ENCODE measurements at regions not wholly inside any gene's neighbourhood (a gene's known extent, or its start where the extent isn't known, plus 50 kb on each side); places are given as distances from the start of the nearest gene placed in this dataset.

- H3K36me3 Mint-ChIP-seq: no peaks in the 10 kb centered on the region
- no peaks in the 10 kb centered on the region for H3K4me1 Mint-ChIP-seq
- H3K9me3 Mint-ChIP-seq: no peaks in the 10 kb centered on the region
- H3K4me3 Mint-ChIP-seq: no peak overlapping the region
- no peak for ATAC-seq
- no peak overlapping the region for H3K27ac Mint-ChIP-seq
- H3K27me3 Mint-ChIP-seq: peaks cover 33% of the 10 kb centered on the region
Observed at GRCh38 chr7:25759748-25760147, 392.2 kb upstream of the NFE2L3 start.

- H3K9me3 Mint-ChIP-seq: no peaks in the 10 kb centered on the region
- H3K4me1 Mint-ChIP-seq: no peaks in the 10 kb centered on the region
- ATAC-seq: no peak
- H3K27me3 Mint-ChIP-seq: peaks cover 33% of the 10 kb centered on the region
- H3K36me3 Mint-ChIP-seq: no peaks in the 10 kb centered on the region
- no peak overlapping the region for H3K4me3 Mint-ChIP-seq
- H3K27ac Mint-ChIP-seq: no peak overlapping the region
Observed at GRCh38 chr7:25762511-25763462, 389.2 kb upstream of the NFE2L3 start.

GRCh38 chr7:25763463-25763860 is 388.5 kb upstream of the NFE2L3 start:
- no peaks in the 10 kb centered on the region for H3K4me1 Mint-ChIP-seq
- H3K27me3 Mint-ChIP-seq: peaks cover 35% of the 10 kb centered on the region
- no peaks in the 10 kb centered on the region for H3K36me3 Mint-ChIP-seq
- H3K27ac Mint-ChIP-seq: no peak overlapping the region
- no peak overlapping the region for H3K4me3 Mint-ChIP-seq
- no peak for ATAC-seq
- H3K9me3 Mint-ChIP-seq: no peaks in the 10 kb centered on the region

- H3K36me3 Mint-ChIP-seq: no peaks in the 10 kb centered on the region
- H3K4me1 Mint-ChIP-seq: no peaks in the 10 kb centered on the region
- H3K27me3 Mint-ChIP-seq: peaks cover 30% of the 10 kb centered on the region
- H3K9me3 Mint-ChIP-seq: no peaks in the 10 kb centered on the region
- H3K27ac Mint-ChIP-seq: no peak overlapping the region
- no peak overlapping the region for H3K4me3 Mint-ChIP-seq
- ATAC-seq: no peak
Observed at GRCh38 chr7:25765110-25765655, 386.8 kb upstream of the NFE2L3 start.

- Mint-ChIP-seq H3K36me3 (no peaks in the 10 kb centered on the region), H3K4me3 (no peak overlapping the region)
Observed at GRCh38 chr7:25770235-25770634, 381.8 kb upstream of the NFE2L3 start.

GRCh38 chr7:25770670-25771069 is 381.3 kb upstream of the NFE2L3 start:
- Mint-ChIP-seq H3K36me3 (no peaks in the 10 kb centered on the region), H3K27me3 (peaks cover 13% of the 10 kb centered on the region), H3K4me1 (no peaks in the 10 kb centered on the region), H3K27ac (no peak overlapping the region), H3K9me3 (peaks cover 4% of the 10 kb centered on the region), H3K4me3 (no peak overlapping the region)
- no peak for ATAC-seq

More at GRCh38 chr7:25770235-25770634, 381.8 kb upstream of the NFE2L3 start:
- no peak for ATAC-seq
- H3K9me3 Mint-ChIP-seq: peaks cover 4% of the 10 kb centered on the region
- H3K27ac Mint-ChIP-seq: no peak overlapping the region
- H3K4me1 Mint-ChIP-seq: no peaks in the 10 kb centered on the region
- peaks cover 13% of the 10 kb centered on the region for H3K27me3 Mint-ChIP-seq

- H3K9me3 Mint-ChIP-seq: peaks cover 4% of the 10 kb centered on the region
- H3K27me3 Mint-ChIP-seq: peaks cover 15% of the 10 kb centered on the region
- ATAC-seq: no peak
- no peak overlapping the region for H3K27ac Mint-ChIP-seq
- no peaks in the 10 kb centered on the region for H3K4me1 Mint-ChIP-seq
- no peak overlapping the region for H3K4me3 Mint-ChIP-seq
- H3K36me3 Mint-ChIP-seq: no peaks in the 10 kb centered on the region
Observed at GRCh38 chr7:25771491-25771890, 380.5 kb upstream of the NFE2L3 start.

- H3K27me3 Mint-ChIP-seq: peaks cover 22% of the 10 kb centered on the region
- H3K27ac Mint-ChIP-seq: no peak overlapping the region
- H3K4me3 Mint-ChIP-seq: no peak overlapping the region
- no peaks in the 10 kb centered on the region for H3K4me1 Mint-ChIP-seq
- H3K9me3 Mint-ChIP-seq: peaks cover 4% of the 10 kb centered on the region
- no peak for ATAC-seq
- no peaks in the 10 kb centered on the region for H3K36me3 Mint-ChIP-seq
Observed at GRCh38 chr7:25772802-25773201, 379.2 kb upstream of the NFE2L3 start.

- H3K4me3 Mint-ChIP-seq: no peak overlapping the region
- no peak overlapping the region for H3K27ac Mint-ChIP-seq
- H3K36me3 Mint-ChIP-seq: no peaks in the 10 kb centered on the region
- H3K9me3 Mint-ChIP-seq: peaks cover 4% of the 10 kb centered on the region
- peaks cover 16% of the 10 kb centered on the region for H3K27me3 Mint-ChIP-seq
- no peaks in the 10 kb centered on the region for H3K4me1 Mint-ChIP-seq
- ATAC-seq: no peak
Observed at GRCh38 chr7:25774675-25775074, 377.3 kb upstream of the NFE2L3 start.

- peaks cover 16% of the 10 kb centered on the region for H3K27me3 Mint-ChIP-seq
- peaks cover 4% of the 10 kb centered on the region for H3K9me3 Mint-ChIP-seq
- H3K4me3 Mint-ChIP-seq: no peak overlapping the region
- ATAC-seq: no peak
- no peaks in the 10 kb centered on the region for H3K4me1 Mint-ChIP-seq
- H3K27ac Mint-ChIP-seq: no peak overlapping the region
- no peaks in the 10 kb centered on the region for H3K36me3 Mint-ChIP-seq
Observed at GRCh38 chr7:25775570-25775969, 376.4 kb upstream of the NFE2L3 start.

GRCh38 chr7:25775999-25776743 is 375.8 kb upstream of the NFE2L3 start:
- Mint-ChIP-seq H3K27ac (no peak overlapping the region), H3K4me3 (no peak overlapping the region), H3K4me1 (no peaks in the 10 kb centered on the region), H3K9me3 (peaks cover 4% of the 10 kb centered on the region), H3K36me3 (no peaks in the 10 kb centered on the region), H3K27me3 (peaks cover 16% of the 10 kb centered on the region)
- no peak for ATAC-seq

- Mint-ChIP-seq H3K4me3 (no peak overlapping the region), H3K27ac (no peak overlapping the region), H3K9me3 (peaks cover 4% of the 10 kb centered on the region), H3K4me1 (no peaks in the 10 kb centered on the region), H3K36me3 (no peaks in the 10 kb centered on the region), H3K27me3 (peaks cover 16% of the 10 kb centered on the region)
- ATAC-seq: no peak
Observed at GRCh38 chr7:25776744-25777123, 375.3 kb upstream of the NFE2L3 start.

GRCh38 chr7:25777969-25778708 is 373.9 kb upstream of the NFE2L3 start:
- peaks cover 16% of the 10 kb centered on the region for H3K27me3 Mint-ChIP-seq
- H3K4me1 Mint-ChIP-seq: no peaks in the 10 kb centered on the region
- H3K9me3 Mint-ChIP-seq: peaks cover 4% of the 10 kb centered on the region
- no peak overlapping the region for H3K4me3 Mint-ChIP-seq
- ATAC-seq: no peak
- H3K27ac Mint-ChIP-seq: no peak overlapping the region
- H3K36me3 Mint-ChIP-seq: no peaks in the 10 kb centered on the region

- Mint-ChIP-seq H3K27ac (no peak overlapping the region), H3K36me3 (no peaks in the 10 kb centered on the region), H3K27me3 (peaks cover 16% of the 10 kb centered on the region), H3K4me3 (no peak overlapping the region), H3K9me3 (peaks cover 4% of the 10 kb centered on the region), H3K4me1 (no peaks in the 10 kb centered on the region)
- ATAC-seq: no peak
Observed at GRCh38 chr7:25779002-25779546, 372.9 kb upstream of the NFE2L3 start.

GRCh38 chr7:25780904-25781303 is 371.1 kb upstream of the NFE2L3 start:
- H3K9me3 Mint-ChIP-seq: no peaks in the 10 kb centered on the region
- H3K27ac Mint-ChIP-seq: no peak overlapping the region
- no peaks in the 10 kb centered on the region for H3K36me3 Mint-ChIP-seq
- H3K4me3 Mint-ChIP-seq: no peak overlapping the region
- ATAC-seq: no peak
- peaks cover 16% of the 10 kb centered on the region for H3K27me3 Mint-ChIP-seq
- H3K4me1 Mint-ChIP-seq: no peaks in the 10 kb centered on the region
